ENCODE measurements at regions not wholly inside any gene's neighbourhood (a gene's known extent, or its start where the extent isn't known, plus 50 kb on each side); places are given as distances from the start of the nearest gene placed in this dataset.

DNA sequence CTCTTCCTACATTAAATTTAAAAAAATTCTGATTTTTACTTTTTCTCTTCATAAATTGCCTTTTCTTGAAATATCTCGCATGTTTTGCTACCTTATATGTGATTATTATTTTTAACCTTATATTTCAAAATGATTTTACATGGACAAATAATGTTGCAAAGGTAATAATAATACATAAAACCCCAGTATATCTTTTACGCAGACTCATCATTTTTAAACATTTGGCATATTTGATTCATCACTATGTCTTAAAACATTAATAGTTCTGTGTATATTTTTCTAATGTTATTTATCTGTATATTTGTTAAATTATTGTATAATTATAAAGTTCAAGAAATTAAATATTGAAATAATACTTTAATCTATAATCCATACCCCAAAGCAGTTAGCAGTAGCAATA, 350.8 kb downstream of the RPL10L start:
- DNase-seq, result no peak
- H3K27ac Mint-ChIP-seq, result no peak overlapping the region
- H3K4me1 Mint-ChIP-seq, result no peaks in the 10 kb centered on the region
- no peaks in the 10 kb centered on the region for H3K36me3 Mint-ChIP-seq
- H3K27me3 Mint-ChIP-seq, result no peaks in the 10 kb centered on the region
- no peak for ATAC-seq (replicated peaks)
- H3K9me3 Mint-ChIP-seq, result peaks cover 0 to 4% of the 10 kb centered on the region in 2 donors
- no peak overlapping the region for H3K4me3 Mint-ChIP-seq

DNA sequence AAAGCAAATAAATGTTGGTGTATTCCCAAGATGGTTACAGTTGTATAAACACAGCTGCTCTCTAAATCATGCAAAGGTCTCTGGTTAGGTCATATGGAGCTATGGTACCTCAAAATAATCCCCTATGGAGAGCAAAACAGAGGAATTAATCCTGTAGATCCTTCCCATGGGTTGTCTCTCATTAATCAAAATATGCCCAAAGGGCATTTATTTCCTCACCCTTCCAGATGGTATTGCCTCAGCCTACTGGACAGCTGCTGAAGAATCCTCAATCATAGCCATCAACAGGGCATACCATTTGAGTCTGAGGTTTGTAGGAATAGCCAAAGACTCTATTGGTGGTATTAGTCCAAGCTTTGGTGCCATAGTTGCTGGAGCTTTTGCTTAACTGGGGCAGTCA, 360.9 kb downstream of the RPL10L start:
- H3K27ac Mint-ChIP-seq, result no peak overlapping the region
- H3K27me3 Mint-ChIP-seq, result no peaks in the 10 kb centered on the region
- H3K36me3 Mint-ChIP-seq, result no peaks in the 10 kb centered on the region
- no peak overlapping the region for H3K4me3 Mint-ChIP-seq
- H3K9me3 Mint-ChIP-seq, result peaks cover 7 to 19% of the 10 kb centered on the region in 2 donors
- DNase-seq (no peak), ATAC-seq (replicated peaks) (no peak)
- no peaks in the 10 kb centered on the region for H3K4me1 Mint-ChIP-seq

DNA sequence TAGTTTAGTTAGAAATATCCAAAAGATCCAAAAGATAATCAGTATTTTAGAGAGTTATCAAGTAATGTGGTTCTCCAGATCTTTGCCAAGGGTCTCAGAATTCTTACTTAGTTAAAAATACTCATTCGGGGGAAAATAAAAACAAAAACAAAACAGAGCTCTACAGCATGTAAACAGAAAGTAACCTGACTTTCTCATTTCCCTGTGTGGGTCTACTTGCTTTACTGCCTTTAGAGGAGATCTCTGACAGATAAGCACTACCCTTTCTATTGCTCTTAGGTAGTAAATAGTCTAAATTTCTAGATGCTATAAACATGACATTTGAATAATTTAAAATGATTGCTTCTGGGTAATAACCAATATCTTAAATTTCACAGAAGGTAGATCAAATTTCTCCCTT, 371.8 kb downstream of the RPL10L start:
- Mint-ChIP-seq H3K4me1 (no peaks in the 10 kb centered on the region), H3K4me3 (no peak overlapping the region), H3K27ac (no peak overlapping the region), H3K27me3 (no peaks in the 10 kb centered on the region), H3K9me3 (peaks cover 0 to 3% of the 10 kb centered on the region in 2 donors), H3K36me3 (no peaks in the 10 kb centered on the region)
- no peak for DNase-seq
- ATAC-seq (replicated peaks), result no peak

DNA sequence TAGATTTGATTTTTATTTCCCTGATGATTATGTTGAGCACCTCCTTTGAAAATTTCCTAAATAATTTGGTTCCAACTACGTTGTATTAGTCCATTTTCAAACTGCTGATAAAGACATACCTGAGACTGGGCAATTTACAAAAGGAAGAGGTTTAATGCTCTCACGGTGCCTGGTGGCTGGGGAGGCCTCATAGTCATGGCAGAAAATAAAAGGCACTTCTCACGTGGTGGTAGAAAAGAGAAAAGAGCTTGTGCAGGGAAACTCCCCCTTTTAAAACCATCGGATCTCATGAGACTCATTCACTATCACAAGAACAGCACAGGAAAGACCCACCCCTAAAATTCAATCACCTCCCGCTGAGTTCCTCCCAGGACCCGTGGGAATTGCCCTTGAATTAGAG, 372.3 kb downstream of the RPL10L start:
- H3K27ac Mint-ChIP-seq, result no peak overlapping the region
- ATAC-seq (replicated peaks), result no peak
- H3K4me3 Mint-ChIP-seq, result no peak overlapping the region
- no peaks in the 10 kb centered on the region for H3K36me3 Mint-ChIP-seq
- DNase-seq, result no peak
- no peaks in the 10 kb centered on the region for H3K4me1 Mint-ChIP-seq
- peaks cover 0 to 3% of the 10 kb centered on the region in 2 donors for H3K9me3 Mint-ChIP-seq
- no peaks in the 10 kb centered on the region for H3K27me3 Mint-ChIP-seq

DNA sequence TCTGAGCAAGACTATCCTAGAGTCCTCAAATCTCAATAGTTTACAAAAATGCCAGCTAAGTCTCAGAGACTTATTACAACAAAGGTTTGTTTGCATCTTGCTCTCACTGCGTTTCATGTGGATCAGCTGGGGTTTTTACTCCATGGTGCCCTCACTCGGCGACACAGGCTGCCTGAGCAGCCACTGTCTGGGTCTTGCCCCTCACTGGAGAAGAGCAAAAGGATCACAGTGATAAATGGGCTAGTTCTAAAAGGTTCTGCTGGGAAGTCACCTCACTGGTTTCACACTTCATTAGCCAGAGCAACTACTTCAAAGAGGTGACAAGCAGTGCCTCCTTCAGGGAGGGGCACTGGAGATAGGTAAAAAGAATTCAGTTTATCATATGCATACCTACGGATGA, 392.0 kb downstream of the RPL10L start:
- no peak overlapping the region for H3K4me3 Mint-ChIP-seq
- peaks cover 0 to under 1% of the 10 kb centered on the region in 2 donors for H3K9me3 Mint-ChIP-seq
- DNase-seq (no peak), ATAC-seq (replicated peaks) (no peak)
- no peaks in the 10 kb centered on the region for H3K36me3 Mint-ChIP-seq
- no peak overlapping the region for H3K27ac Mint-ChIP-seq
- no peaks in the 10 kb centered on the region for H3K27me3 Mint-ChIP-seq
- no peaks in the 10 kb centered on the region for H3K4me1 Mint-ChIP-seq

DNA sequence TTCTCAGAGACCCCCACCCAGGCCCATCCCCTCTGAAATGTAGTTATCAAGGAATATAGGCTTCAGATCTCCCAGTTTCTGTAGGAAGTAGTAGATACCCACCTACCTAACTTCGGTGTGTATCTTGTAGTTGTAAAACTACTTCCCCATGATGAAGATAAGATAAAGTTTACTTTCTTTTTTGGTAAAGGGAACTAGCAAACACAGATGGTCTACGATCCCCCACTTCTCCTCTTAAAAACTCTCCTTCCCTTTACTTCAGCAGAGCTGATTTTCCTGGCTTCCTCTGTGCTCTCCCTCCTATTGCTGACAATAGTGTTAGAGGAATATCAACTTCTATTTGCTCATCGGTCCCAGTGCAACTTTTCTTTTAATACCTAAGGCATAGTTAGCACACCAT, 395.2 kb downstream of the RPL10L start:
- Mint-ChIP-seq H3K27ac (no peak overlapping the region), H3K4me1 (no peaks in the 10 kb centered on the region), H3K4me3 (no peak overlapping the region), H3K9me3 (peaks cover 2 to 6% of the 10 kb centered on the region in 2 donors), H3K27me3 (no peaks in the 10 kb centered on the region), H3K36me3 (no peaks in the 10 kb centered on the region)
- DNase-seq, result no peak
- ATAC-seq (replicated peaks), result no peak

DNA sequence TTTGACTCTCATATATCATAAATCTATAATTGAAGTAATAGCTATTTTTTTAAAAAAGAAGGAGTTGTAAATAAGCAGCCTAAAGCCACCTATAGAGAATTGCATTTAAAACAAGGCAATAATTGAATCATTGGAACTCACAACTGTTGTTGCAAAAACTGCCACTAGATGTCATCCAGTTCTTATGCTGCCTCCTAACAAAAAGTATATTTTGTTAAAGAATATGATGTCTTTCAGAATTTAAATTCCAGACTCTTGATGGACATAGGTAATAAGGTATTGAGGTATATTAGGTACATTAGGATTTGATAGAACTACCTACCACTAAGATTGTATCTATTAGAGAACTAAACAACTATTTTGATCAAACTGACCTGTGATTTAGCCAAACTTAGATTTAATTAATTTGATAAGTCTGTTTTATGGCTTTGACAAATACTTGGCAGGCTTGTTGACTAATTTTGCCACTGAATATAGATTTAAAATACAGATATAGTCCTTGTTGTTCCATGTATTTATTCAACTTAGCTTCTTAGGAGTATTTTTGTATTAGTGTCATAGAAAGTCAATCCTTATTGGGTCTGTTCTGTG, 401.4 kb downstream of the RPL10L start:
- Mint-ChIP-seq H3K27ac (no peak overlapping the region), H3K4me1 (no peaks in the 10 kb centered on the region), H3K4me3 (no peak overlapping the region), H3K9me3 (peaks cover 2 to 6% of the 10 kb centered on the region in 2 donors), H3K27me3 (no peaks in the 10 kb centered on the region), H3K36me3 (no peaks in the 10 kb centered on the region)
- ATAC-seq (replicated peaks) (no peak), DNase-seq (no peak)

DNA sequence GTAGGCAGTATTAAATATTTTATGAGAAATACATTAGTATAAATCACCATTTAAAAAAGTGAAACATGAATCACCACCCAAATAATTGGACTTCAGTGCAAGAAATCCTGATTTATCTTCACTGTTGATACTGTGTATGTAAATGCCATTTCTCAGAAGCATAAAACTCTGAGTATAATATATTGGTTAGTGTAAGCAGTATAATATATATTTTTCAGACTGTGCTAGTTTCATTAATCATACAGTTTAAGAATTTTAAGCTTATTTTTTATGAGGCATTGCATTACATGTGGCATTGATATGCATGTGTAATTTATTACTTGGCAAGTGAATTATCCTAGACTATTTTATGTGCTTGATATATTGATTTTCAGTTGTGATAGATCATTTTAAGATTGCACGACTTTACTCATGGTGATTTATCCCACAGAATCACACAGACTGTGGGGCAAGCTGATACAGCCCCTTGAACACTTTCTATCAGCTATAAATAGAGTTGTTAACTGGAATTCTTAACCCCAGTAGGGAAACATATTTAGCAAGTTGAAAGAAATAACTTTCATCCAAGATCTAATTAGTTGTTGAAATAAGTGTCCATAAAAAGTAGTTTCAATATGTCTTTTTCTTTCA, 403.5 kb downstream of the RPL10L start:
- no peak for ATAC-seq (replicated peaks)
- DNase-seq, result no peak
- Mint-ChIP-seq H3K27ac (no peak overlapping the region), H3K4me3 (no peak overlapping the region), H3K27me3 (no peaks in the 10 kb centered on the region), H3K4me1 (no peaks in the 10 kb centered on the region), H3K9me3 (no peaks in the 10 kb centered on the region), H3K36me3 (no peaks in the 10 kb centered on the region)

DNA sequence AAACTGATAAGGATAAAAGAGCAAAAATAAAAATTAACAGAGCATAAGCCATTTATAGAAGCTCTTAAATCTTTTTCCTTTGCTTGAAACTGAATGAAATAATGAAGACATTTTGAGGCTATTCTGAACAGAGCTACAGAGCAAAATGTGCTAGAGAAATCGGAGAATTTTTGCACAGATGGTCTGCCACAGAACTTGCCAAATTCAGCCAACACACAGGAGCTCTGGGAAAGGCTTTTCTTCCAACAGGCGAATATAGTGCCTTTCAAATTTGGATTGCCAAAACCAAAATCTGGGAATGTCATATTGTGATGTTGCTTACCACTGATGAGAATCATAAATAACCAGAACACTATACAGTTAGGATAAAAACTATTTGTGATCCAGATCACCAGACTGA, 406.3 kb downstream of the RPL10L start:
- Mint-ChIP-seq H3K36me3 (no peaks in the 10 kb centered on the region), H3K9me3 (peaks cover 0 to 2% of the 10 kb centered on the region in 2 donors), H3K27ac (no peak overlapping the region), H3K4me1 (no peaks in the 10 kb centered on the region), H3K27me3 (no peaks in the 10 kb centered on the region), H3K4me3 (no peak overlapping the region)
- DNase-seq, result no peak
- no peak for ATAC-seq (replicated peaks)

DNA sequence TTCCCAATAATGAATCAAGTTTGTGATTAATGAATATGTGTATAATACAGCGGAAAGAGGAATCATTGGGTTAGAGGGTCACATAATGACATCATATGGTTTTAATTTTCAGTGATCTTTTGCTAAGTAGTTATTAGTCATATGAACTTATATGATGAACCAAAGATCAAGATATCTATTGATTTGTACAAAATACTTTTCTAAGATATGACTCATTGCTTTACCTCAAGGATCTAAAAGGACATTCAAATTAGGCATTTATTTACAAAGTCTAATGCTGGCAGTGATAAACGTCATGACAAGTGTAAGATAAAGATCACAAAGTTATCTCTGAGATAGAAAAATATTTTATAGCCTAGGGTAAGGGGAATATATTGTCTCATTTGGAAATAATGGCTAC, 417.8 kb downstream of the RPL10L start:
- ATAC-seq (replicated peaks) (no peak), DNase-seq (no peak)
- Mint-ChIP-seq H3K27me3 (no peaks in the 10 kb centered on the region), H3K4me3 (no peak overlapping the region), H3K9me3 (no peaks in the 10 kb centered on the region), H3K27ac (no peak overlapping the region), H3K4me1 (no peaks in the 10 kb centered on the region), H3K36me3 (no peaks in the 10 kb centered on the region)

DNA sequence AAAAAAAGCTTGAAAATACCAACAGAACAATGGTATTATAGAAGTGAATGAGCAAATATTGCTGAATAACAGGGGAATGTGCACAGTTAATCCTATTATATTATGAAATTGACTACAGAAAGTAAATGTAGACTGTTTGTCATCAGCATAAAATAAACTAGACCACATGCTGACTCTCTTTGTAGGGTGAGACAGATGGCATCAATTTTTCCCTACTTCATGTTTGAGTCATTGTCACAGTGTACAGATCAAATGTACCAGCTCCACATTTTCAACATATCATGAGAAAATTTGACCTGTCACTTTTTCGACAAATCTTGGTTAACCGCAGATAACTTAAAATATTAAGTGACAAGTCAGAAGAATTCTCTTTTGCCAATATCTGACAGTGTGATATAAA, 421.0 kb downstream of the RPL10L start:
- Mint-ChIP-seq H3K4me3 (no peak overlapping the region), H3K27ac (no peak overlapping the region), H3K4me1 (no peaks in the 10 kb centered on the region), H3K9me3 (no peaks in the 10 kb centered on the region), H3K27me3 (no peaks in the 10 kb centered on the region), H3K36me3 (no peaks in the 10 kb centered on the region)
- DNase-seq (no peak), ATAC-seq (replicated peaks) (no peak)

DNA sequence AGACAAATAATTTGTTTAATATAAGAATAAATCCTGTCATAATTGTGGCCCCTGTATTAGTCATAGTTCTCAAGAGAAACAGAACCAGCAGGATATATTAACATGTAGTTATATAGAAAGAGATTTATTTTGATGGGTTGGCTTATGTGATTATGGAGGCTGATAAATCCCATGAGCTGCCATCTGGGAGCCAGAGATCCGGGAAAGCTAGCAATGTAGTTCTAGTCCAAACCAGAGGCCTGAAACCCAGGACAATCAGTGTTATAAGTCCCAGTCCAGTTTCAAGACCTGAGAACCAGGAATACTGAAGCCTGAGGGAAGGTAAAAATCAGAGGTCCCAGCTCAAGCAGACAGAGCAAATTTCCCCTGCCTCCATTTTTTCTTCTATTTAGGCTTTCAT, 435.8 kb downstream of the RPL10L start:
- no peaks in the 10 kb centered on the region for H3K4me1 Mint-ChIP-seq
- H3K9me3 Mint-ChIP-seq, result no peaks in the 10 kb centered on the region
- no peaks in the 10 kb centered on the region for H3K36me3 Mint-ChIP-seq
- DNase-seq, result no peak
- no peak overlapping the region for H3K4me3 Mint-ChIP-seq
- ATAC-seq (replicated peaks), result no peak
- no peak overlapping the region for H3K27ac Mint-ChIP-seq
- H3K27me3 Mint-ChIP-seq, result no peaks in the 10 kb centered on the region

DNA sequence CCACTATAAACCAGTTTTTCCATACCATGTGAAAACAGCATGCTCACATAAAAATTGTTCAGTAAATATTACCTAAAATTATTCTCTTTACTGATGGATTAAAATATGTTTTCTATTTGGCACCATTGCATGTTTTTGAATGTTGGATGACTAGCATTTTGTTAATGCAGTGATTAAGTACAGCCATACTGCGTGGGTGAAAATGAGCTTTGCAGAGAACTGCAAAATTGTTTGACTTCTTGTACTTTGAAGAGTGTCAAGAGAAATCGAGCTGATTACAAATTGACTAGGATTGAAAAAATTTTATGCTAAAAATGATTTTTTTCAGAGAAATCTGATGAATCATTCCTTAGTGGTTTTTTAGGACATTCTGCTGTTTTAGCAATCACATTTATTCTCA, 452.9 kb downstream of the RPL10L start:
- Mint-ChIP-seq H3K9me3 (peaks cover 0 to 2% of the 10 kb centered on the region in 2 donors), H3K4me1 (no peaks in the 10 kb centered on the region), H3K27me3 (no peaks in the 10 kb centered on the region), H3K4me3 (no peak overlapping the region), H3K27ac (no peak overlapping the region), H3K36me3 (no peaks in the 10 kb centered on the region)
- no peak for DNase-seq
- ATAC-seq (replicated peaks), result no peak

DNA sequence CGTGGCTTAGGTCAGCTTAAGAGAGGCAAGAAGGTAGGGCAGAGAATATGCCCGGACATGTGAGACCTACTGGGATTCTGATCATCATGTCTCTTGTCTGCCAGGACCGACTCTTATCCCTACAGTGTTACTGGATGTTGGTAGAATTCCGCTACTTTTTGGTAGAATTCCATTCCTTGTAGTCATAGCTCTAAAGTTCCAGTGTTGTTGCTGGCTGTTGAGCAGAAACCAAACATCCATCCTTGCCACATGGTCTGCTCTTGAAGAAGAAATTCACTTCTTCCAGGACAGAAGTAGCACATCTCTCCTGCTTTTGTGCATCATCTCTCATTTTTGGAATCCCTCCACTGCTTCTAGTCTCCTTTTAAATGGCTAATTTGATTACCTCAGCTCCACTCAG, 453.7 kb downstream of the RPL10L start:
- ATAC-seq (replicated peaks), result no peak
- Mint-ChIP-seq H3K27ac (no peak overlapping the region), H3K27me3 (no peaks in the 10 kb centered on the region), H3K4me3 (no peak overlapping the region), H3K36me3 (no peaks in the 10 kb centered on the region), H3K4me1 (no peaks in the 10 kb centered on the region), H3K9me3 (peaks cover 0 to 2% of the 10 kb centered on the region in 2 donors)
- no peak for DNase-seq
